ENCODE measurements at regions not wholly inside any gene's neighbourhood (a gene's known extent, or its start where the extent isn't known, plus 50 kb on each side); places are given as distances from the start of the nearest gene placed in this dataset.

DNA sequence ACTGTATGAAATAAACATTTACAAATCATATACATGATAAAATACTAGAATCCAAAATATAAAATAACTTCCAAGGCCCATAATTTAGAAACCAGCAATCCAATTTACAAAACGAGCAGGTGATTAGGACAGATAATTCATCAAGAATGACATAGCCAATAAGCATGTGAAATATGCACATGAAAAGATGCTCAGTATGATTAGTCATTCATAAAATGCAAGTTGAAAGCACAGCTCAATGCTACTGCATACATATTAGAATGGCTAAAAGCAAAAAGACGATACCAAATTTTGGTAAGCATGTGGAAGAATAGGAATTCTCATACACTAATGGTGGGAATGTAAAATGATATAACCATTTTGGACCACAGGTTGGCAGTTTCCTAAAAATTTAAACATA is 837.2 kb upstream of the MIR17HG start:
- TF ChIP-seq CTCF (conservative IDR thresholded peaks at IDR 0.05; ENCODE audit: low read depth in 2 of 2) (no peak), CREB1 (CRISPR knock-in tag; IDR thresholded peaks at IDR 0.05; ENCODE audit: low read depth) (no peak), EZH2 (IDR thresholded peaks at IDR 0.05; ENCODE audit: low read depth, unreplicated experiment) (no peak), POLR2AphosphoS5 (IDR thresholded peaks at IDR 0.05; ENCODE audit: low read depth) (no peak), REST (IDR thresholded peaks at IDR 0.05; ENCODE audit: unreplicated experiment) (no peak), EZH2phosphoT487 (IDR thresholded peaks at IDR 0.05; ENCODE audit: unreplicated experiment) (no peak), ZNF114 (CRISPR knock-in tag; IDR thresholded peaks at IDR 0.05) (no peak), STAT1 (IDR thresholded peaks at IDR 0.05; ENCODE audit: unreplicated experiment) (no peak)
- TF ChIP-seq, protein P1, sequence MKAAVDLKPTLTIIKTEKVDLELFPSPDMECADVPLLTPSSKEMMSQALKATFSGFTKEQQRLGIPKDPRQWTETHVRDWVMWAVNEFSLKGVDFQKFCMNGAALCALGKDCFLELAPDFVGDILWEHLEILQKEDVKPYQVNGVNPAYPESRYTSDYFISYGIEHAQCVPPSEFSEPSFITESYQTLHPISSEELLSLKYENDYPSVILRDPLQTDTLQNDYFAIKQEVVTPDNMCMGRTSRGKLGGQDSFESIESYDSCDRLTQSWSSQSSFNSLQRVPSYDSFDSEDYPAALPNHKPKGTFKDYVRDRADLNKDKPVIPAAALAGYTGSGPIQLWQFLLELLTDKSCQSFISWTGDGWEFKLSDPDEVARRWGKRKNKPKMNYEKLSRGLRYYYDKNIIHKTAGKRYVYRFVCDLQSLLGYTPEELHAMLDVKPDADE (IDR thresholded peaks at IDR 0.05): no peak

Measured in GM23338 (cell line).